ENCODE measurements at regions not wholly inside any gene's neighbourhood (a gene's known extent, or its start where the extent isn't known, plus 50 kb on each side); places are given as distances from the start of the nearest gene placed in this dataset.
A peak's percentile ranks its signal among the peaks of the same experiment; 100 is the strongest.

- no peak for TF ChIP-seq Cebpa-rat (IDR thresholded peaks at IDR 0.05)
- H3K4me1 ChIP-seq: peaks cover 32% of the 10 kb centered on the region
- H4K20me1 ChIP-seq: no peaks in the 10 kb centered on the region
- no peaks in the 10 kb centered on the region for H3K9me3 ChIP-seq
- no peak overlapping the region for H3K9ac ChIP-seq
- no peak overlapping the region for H3K27ac ChIP-seq
- peak overlapping the region; percentile 1; the same call in 1 of the 2 replicates for H3K4me2 ChIP-seq
- no peaks in the 10 kb centered on the region for H3K36me3 ChIP-seq
- no peak overlapping the region for H3K4me3 ChIP-seq
- H3K27me3 ChIP-seq: no peaks in the 10 kb centered on the region
Observed at GRCh38 chr2:14861181-14861580, 228.7 kb downstream of the LRATD1 start.

GRCh38 chr2:14866736-14867352 lies 234.3 kb downstream of the LRATD1 start:
- H3K36me3 ChIP-seq: no peaks in the 10 kb centered on the region
- TF ChIP-seq Cebpa-rat (IDR thresholded peaks at IDR 0.05): no peak
- H3K4me1 ChIP-seq: peaks cover 25% of the 10 kb centered on the region
- H3K9ac ChIP-seq: no peak overlapping the region
- H3K9me3 ChIP-seq: no peaks in the 10 kb centered on the region
- H3K27ac ChIP-seq: no peak overlapping the region
- H3K4me3 ChIP-seq: no peak overlapping the region
- H3K27me3 ChIP-seq: no peaks in the 10 kb centered on the region
- no peaks in the 10 kb centered on the region for H4K20me1 ChIP-seq
- no peak overlapping the region for H3K4me2 ChIP-seq

GRCh38 chr2:14867853-14868252 lies 235.3 kb downstream of the LRATD1 start:
- no peak overlapping the region for H3K4me3 ChIP-seq
- H3K4me2 ChIP-seq: no peak overlapping the region
- H3K4me1 ChIP-seq: peaks cover 16% of the 10 kb centered on the region
- no peaks in the 10 kb centered on the region for H3K36me3 ChIP-seq
- TF ChIP-seq Cebpa-rat (IDR thresholded peaks at IDR 0.05): no peak
- no peaks in the 10 kb centered on the region for H4K20me1 ChIP-seq
- no peak overlapping the region for H3K9ac ChIP-seq
- no peak overlapping the region for H3K27ac ChIP-seq
- H3K27me3 ChIP-seq: no peaks in the 10 kb centered on the region
- peaks cover 3% of the 10 kb centered on the region for H3K9me3 ChIP-seq

- no peaks in the 10 kb centered on the region for H3K4me1 ChIP-seq
- H3K9ac ChIP-seq: no peak overlapping the region
- TF ChIP-seq Cebpa-rat (IDR thresholded peaks at IDR 0.05): no peak
- peaks cover 8% of the 10 kb centered on the region for H3K9me3 ChIP-seq
- H3K4me3 ChIP-seq: no peak overlapping the region
- H3K4me2 ChIP-seq: no peak overlapping the region
- no peaks in the 10 kb centered on the region for H3K27me3 ChIP-seq
- no peaks in the 10 kb centered on the region for H4K20me1 ChIP-seq
- no peak overlapping the region for H3K27ac ChIP-seq
- no peaks in the 10 kb centered on the region for H3K36me3 ChIP-seq
Observed at GRCh38 chr2:14872779-14873325, 240.3 kb downstream of the LRATD1 start.

GRCh38 chr2:14881651-14882327 lies 249.3 kb downstream of the LRATD1 start:
- no peak for TF ChIP-seq Cebpa-rat (IDR thresholded peaks at IDR 0.05)
- Histone ChIP-seq H3K27me3 (no peaks in the 10 kb centered on the region), H3K9me3 (no peaks in the 10 kb centered on the region), H3K9ac (no peak overlapping the region), H3K4me2 (no peak overlapping the region), H3K27ac (no peak overlapping the region), H4K20me1 (no peaks in the 10 kb centered on the region), H3K4me1 (no peaks in the 10 kb centered on the region), H3K36me3 (no peaks in the 10 kb centered on the region), H3K4me3 (no peak overlapping the region)

GRCh38 chr2:14884651-14885050 lies 252.1 kb downstream of the LRATD1 start:
- Histone ChIP-seq H3K27me3 (no peaks in the 10 kb centered on the region), H3K4me3 (no peak overlapping the region), H3K9me3 (no peaks in the 10 kb centered on the region), H3K4me1 (no peaks in the 10 kb centered on the region), H3K27ac (no peak overlapping the region), H3K4me2 (no peak overlapping the region), H3K9ac (no peak overlapping the region), H3K36me3 (no peaks in the 10 kb centered on the region), H4K20me1 (no peaks in the 10 kb centered on the region)
- TF ChIP-seq Cebpa-rat (IDR thresholded peaks at IDR 0.05): no peak

GRCh38 chr2:14891546-14891945 lies 259.0 kb downstream of the LRATD1 start:
- Histone ChIP-seq H4K20me1 (no peaks in the 10 kb centered on the region), H3K27me3 (no peaks in the 10 kb centered on the region), H3K4me2 (no peak overlapping the region), H3K4me3 (no peak overlapping the region), H3K9ac (no peak overlapping the region), H3K36me3 (no peaks in the 10 kb centered on the region), H3K4me1 (no peaks in the 10 kb centered on the region), H3K9me3 (no peaks in the 10 kb centered on the region), H3K27ac (no peak overlapping the region)
- TF ChIP-seq Cebpa-rat (IDR thresholded peaks at IDR 0.05): no peak

- Histone ChIP-seq H3K36me3 (no peaks in the 10 kb centered on the region), H3K9me3 (no peaks in the 10 kb centered on the region), H3K27me3 (no peaks in the 10 kb centered on the region), H3K27ac (no peak overlapping the region), H3K9ac (no peak overlapping the region), H3K4me2 (no peak overlapping the region), H3K4me3 (no peak overlapping the region), H3K4me1 (no peaks in the 10 kb centered on the region), H4K20me1 (no peaks in the 10 kb centered on the region)
- no peak for TF ChIP-seq Cebpa-rat (IDR thresholded peaks at IDR 0.05)
Observed at GRCh38 chr2:14896330-14897030, 264.0 kb downstream of the LRATD1 start.

- Histone ChIP-seq H3K27me3 (no peaks in the 10 kb centered on the region), H3K36me3 (no peaks in the 10 kb centered on the region), H3K9me3 (no peaks in the 10 kb centered on the region), H4K20me1 (no peaks in the 10 kb centered on the region), H3K4me2 (no peak overlapping the region), H3K4me1 (no peaks in the 10 kb centered on the region), H3K9ac (no peak overlapping the region), H3K4me3 (no peak overlapping the region), H3K27ac (no peak overlapping the region)
- TF ChIP-seq Cebpa-rat (IDR thresholded peaks at IDR 0.05): no peak
Observed at GRCh38 chr2:14899621-14900414, 267.3 kb downstream of the LRATD1 start.

Measured in BLaER1 (cell line).